Esophagus (tissue), 2 donors: ENCODE measurements at regions not wholly inside any gene's neighbourhood (a gene's known extent, or its start where the extent isn't known, plus 50 kb on each side); places are given as distances from the start of the nearest gene placed in this dataset.

Source experiments
- H3K27ac ChIP-seq, 2 donors: one replicate each; pipeline ENCODE4 v1.5.1; 2013; ENCODE audit warnings: low read depth in 2 of 2, mild to moderate bottlenecking in 2 of 2, inconsistent platforms in 1 of 2, low read length in 1 of 2, moderate library complexity in 1 of 2
- H3K27me3 ChIP-seq, 2 donors: one replicate each; pipeline ENCODE4 v1.6.1; 2013; ENCODE audit warnings: low read length in 2 of 2, control low read depth in 1 of 2, mild to moderate bottlenecking in 1 of 2; ENCODE audit not compliant: insufficient read depth in 2 of 2, control insufficient read depth in 1 of 2
- H3K36me3 ChIP-seq, 2 donors: one replicate each; pipeline ENCODE4 v1.6.1; 2013; ENCODE audit warnings: low read length in 1 of 2; ENCODE audit not compliant: control insufficient read depth in 2 of 2, insufficient read depth in 2 of 2
- H3K4me1 ChIP-seq, 2 donors: one replicate each; pipeline ENCODE4 v1.6.1; 2013; ENCODE audit warnings: low read length in 1 of 2; ENCODE audit not compliant: control insufficient read depth in 2 of 2, insufficient read depth in 2 of 2
- H3K4me3 ChIP-seq, 2 donors: one replicate each; pipeline ENCODE4 v1.5.1; 2013; ENCODE audit warnings: low read length in 2 of 2, mild to moderate bottlenecking in 2 of 2, low read depth in 1 of 2, moderate library complexity in 1 of 2
- H3K9me3 ChIP-seq, 2 donors: one replicate each; pipeline ENCODE4 v1.6.1; 2013; ENCODE audit warnings: mild to moderate bottlenecking in 2 of 2, low read depth in 1 of 2, low read length in 1 of 2, moderate library complexity in 1 of 2; ENCODE audit not compliant: control insufficient read depth in 2 of 2, insufficient read depth in 1 of 2
- WGBS, 2 donors: extraction: QIAGEN DNeasy Blood & Tissue Kit; methylation state at CpG; one replicate each; pipeline ENCODE4 v1.1.7; 2013; 5-methylcytosine and 5-hydroxymethylcytosine counted together
- donor health status: healthy with polysubstance abuse.
- donor health status: Bipolar disorder and iron deficiency.

DNA sequence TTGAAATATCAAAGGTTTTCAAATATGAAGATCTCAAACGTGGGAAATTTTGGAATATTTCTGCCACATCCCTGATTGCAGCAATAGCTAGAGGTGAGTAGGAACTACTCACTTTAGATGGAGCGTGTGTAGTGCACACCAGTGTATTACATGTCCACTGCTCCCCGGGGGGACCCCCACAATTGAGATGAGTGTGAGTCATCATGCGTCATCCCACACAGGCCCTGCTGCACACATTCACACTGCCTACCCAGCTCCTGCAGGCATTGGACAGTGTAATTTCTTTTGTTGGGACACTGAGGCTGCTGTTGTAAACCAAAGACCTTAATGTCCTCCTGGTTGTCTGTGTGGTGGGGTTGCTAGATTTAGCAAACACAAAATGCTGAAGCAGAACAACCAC is 280.0 kb downstream of the GAS1 start:
- peaks cover 0 to 2% of the 10 kb centered on the region in 2 donors for H3K9me3 ChIP-seq
- no peaks in the 10 kb centered on the region for H3K27me3 ChIP-seq
- H3K4me1 ChIP-seq: no peaks in the 10 kb centered on the region
- 82 to 86% methylated on average over 4 of the region's 4 CpGs for WGBS, 2 donors
- no peak overlapping the region for H3K4me3 ChIP-seq
- no peaks in the 10 kb centered on the region for H3K36me3 ChIP-seq
- H3K27ac ChIP-seq: no peak overlapping the region

- no peak overlapping the region for H3K27ac ChIP-seq
- no peaks in the 10 kb centered on the region for H3K9me3 ChIP-seq
- 43 to 63% methylated on average over 1 of the region's 1 CpG for WGBS, 2 donors
- H3K4me1 ChIP-seq: no peaks in the 10 kb centered on the region
- H3K27me3 ChIP-seq: no peaks in the 10 kb centered on the region
- H3K36me3 ChIP-seq: no peaks in the 10 kb centered on the region
- no peak overlapping the region for H3K4me3 ChIP-seq
These were observed 281.9 kb downstream of the GAS1 start for GRCh38 chr9:86665416-86665815.

DNA sequence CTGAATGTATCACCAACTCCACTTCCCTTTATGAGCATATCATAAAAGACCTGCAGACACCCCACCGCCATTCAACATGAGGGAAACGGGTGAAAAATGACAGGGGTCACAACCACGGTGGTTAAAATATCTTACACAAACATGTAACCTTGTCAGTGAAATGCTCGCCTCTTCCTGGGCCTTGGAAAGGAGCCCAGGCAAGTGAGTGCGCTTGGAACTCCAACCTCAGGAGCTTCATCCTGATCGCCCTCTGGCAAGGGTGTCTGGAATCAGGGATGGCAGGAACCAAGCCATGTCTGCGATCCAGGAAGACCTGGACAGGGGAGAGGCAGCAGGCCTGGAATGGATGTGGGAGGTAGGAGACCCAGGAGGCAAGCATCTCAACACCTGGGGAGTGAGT is 282.7 kb downstream of the GAS1 start:
- Histone ChIP-seq H3K27me3 (no peaks in the 10 kb centered on the region), H3K27ac (no peak overlapping the region), H3K9me3 (no peaks in the 10 kb centered on the region), H3K36me3 (no peaks in the 10 kb centered on the region), H3K4me1 (no peaks in the 10 kb centered on the region), H3K4me3 (no peak overlapping the region)
- 72 to 75% methylated on average over 7 of the region's 7 CpGs for WGBS, 2 donors

DNA sequence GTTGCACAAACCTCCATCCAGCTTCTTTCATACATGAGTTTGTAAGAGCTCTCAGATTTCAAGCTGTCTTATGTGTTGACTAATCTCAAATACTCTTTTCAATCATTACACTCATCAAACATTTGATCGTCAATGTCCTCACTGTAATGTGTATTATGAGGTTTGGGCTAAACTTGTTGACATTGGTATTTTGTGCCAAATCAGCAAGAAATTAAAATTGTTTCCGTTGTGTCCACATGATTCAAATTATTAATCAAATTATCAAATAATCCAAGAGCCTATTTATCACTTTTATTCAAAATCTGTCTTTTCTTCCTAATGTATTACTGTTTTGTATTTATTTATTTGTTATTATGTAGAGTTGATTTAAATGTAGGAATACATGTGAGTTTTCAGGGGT is 283.4 kb downstream of the GAS1 start:
- no peak overlapping the region for H3K4me3 ChIP-seq
- H3K9me3 ChIP-seq: no peaks in the 10 kb centered on the region
- H3K36me3 ChIP-seq: no peaks in the 10 kb centered on the region
- H3K27ac ChIP-seq: no peak overlapping the region
- no peaks in the 10 kb centered on the region for H3K4me1 ChIP-seq
- no peaks in the 10 kb centered on the region for H3K27me3 ChIP-seq
- 90 to 91% methylated on average over 2 of the region's 2 CpGs for WGBS, 2 donors

DNA sequence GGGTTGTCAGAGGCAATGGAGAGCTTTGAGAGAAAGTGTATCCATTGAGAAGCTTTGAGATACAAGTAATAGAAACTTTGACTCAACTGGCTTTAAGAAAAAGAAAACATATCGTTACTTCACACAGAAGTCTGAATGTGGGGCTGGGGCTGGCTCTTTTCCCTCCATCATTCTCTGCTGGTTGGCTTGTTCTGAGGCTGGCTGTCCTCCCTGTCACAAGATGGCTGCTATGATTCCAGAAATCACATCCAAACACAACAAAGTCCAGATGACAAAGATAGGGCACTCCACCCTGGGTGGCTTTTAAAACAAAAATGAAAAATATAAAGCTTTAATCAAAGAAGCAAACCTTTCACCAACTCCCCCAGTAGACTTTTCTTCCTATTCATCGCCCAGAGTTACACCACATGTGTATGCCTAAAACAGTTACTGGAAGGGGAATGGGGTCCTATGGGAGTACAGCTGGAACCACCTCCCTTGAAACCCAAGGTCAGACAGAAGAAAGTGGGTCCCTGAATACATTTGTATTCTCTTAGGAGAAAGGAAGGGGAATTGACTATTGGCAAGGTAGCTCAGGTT is 284.3 kb downstream of the GAS1 start:
- H3K27me3 ChIP-seq: no peaks in the 10 kb centered on the region
- no peak overlapping the region for H3K4me3 ChIP-seq
- H3K4me1 ChIP-seq: no peaks in the 10 kb centered on the region
- no peak overlapping the region for H3K27ac ChIP-seq
- no peaks in the 10 kb centered on the region for H3K36me3 ChIP-seq
- 88 to 89% methylated on average over 2 of the region's 2 CpGs for WGBS, 2 donors
- no peaks in the 10 kb centered on the region for H3K9me3 ChIP-seq

- H3K4me3 ChIP-seq: no peak overlapping the region
- H3K27ac ChIP-seq: no peak overlapping the region
- no peaks in the 10 kb centered on the region for H3K36me3 ChIP-seq
- 68 to 72% methylated on average over 7 of the region's 7 CpGs for WGBS, 2 donors
- H3K4me1 ChIP-seq: no peaks in the 10 kb centered on the region
- no peaks in the 10 kb centered on the region for H3K9me3 ChIP-seq
- H3K27me3 ChIP-seq: no peaks in the 10 kb centered on the region
These were observed 287.0 kb downstream of the GAS1 start for GRCh38 chr9:86660146-86660943.

- H3K4me3 ChIP-seq: no peak overlapping the region
- no peaks in the 10 kb centered on the region for H3K27me3 ChIP-seq
- H3K27ac ChIP-seq: no peak overlapping the region
- H3K9me3 ChIP-seq: no peaks in the 10 kb centered on the region
- H3K36me3 ChIP-seq: no peaks in the 10 kb centered on the region
- H3K4me1 ChIP-seq: no peaks in the 10 kb centered on the region
- 37 to 70% methylated on average over 3 of the region's 3 CpGs for WGBS, 2 donors
These were observed 287.8 kb downstream of the GAS1 start for GRCh38 chr9:86659413-86660046.

DNA sequence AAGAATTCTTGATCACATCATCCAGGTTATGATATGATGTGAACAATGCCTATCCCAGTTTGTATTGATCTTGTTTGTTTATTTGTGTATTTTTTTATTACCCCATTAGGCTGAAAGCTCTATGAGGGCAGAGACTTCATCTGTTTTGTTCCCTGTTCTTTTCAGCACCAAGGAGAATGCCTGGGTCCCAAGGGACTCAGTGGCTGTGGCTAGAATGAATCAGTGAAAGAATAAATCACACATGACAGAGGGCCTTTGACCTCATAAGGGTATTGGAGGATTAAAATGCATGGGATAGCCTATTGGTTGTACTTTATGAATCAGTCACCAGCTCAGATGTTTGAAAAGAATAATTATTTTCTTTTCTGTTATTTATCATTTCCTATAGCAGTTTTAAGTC is 292.2 kb downstream of the GAS1 start:
- H3K36me3 ChIP-seq: no peaks in the 10 kb centered on the region
- no peak overlapping the region for H3K4me3 ChIP-seq
- no peak overlapping the region for H3K27ac ChIP-seq
- H3K9me3 ChIP-seq: no peaks in the 10 kb centered on the region
- H3K27me3 ChIP-seq: no peaks in the 10 kb centered on the region
- no peaks in the 10 kb centered on the region for H3K4me1 ChIP-seq

- no peaks in the 10 kb centered on the region for H3K27me3 ChIP-seq
- no peak overlapping the region for H3K27ac ChIP-seq
- no peaks in the 10 kb centered on the region for H3K36me3 ChIP-seq
- H3K4me1 ChIP-seq: no peaks in the 10 kb centered on the region
- H3K4me3 ChIP-seq: no peak overlapping the region
- H3K9me3 ChIP-seq: no peaks in the 10 kb centered on the region
- 62 to 81% methylated on average over 3 of the region's 3 CpGs for WGBS, 2 donors
These were observed 293.8 kb downstream of the GAS1 start for GRCh38 chr9:86653466-86653865.

DNA sequence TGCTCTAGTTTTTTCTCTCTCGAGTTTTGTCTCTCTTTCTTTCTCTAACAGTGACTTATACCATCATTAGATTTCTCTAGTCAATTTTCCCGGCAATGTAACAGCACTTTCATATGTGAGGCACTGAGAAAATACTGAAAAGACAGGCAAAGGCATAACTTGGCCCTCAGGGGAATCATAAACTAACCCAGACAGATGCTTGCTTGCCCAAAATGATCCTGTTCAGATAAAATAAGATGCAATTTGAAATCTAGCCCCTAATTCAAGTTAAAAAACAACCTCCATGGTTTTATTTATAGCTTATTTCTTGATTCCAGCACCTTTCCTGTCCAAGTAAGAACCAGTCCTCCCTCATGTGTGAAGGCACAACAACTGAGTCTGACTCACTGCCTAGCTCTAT is 294.6 kb downstream of the GAS1 start:
- 78 to 88% methylated on average over 2 of the region's 2 CpGs for WGBS, 2 donors
- no peaks in the 10 kb centered on the region for H3K36me3 ChIP-seq
- no peaks in the 10 kb centered on the region for H3K4me1 ChIP-seq
- H3K27ac ChIP-seq: no peak overlapping the region
- no peaks in the 10 kb centered on the region for H3K27me3 ChIP-seq
- no peaks in the 10 kb centered on the region for H3K9me3 ChIP-seq
- H3K4me3 ChIP-seq: no peak overlapping the region
